ENCODE measurements at regions not wholly inside any gene's neighbourhood (a gene's known extent, or its start where the extent isn't known, plus 50 kb on each side); places are given as distances from the start of the nearest gene placed in this dataset.

- DNase-seq (ENCODE audit: extremely low read depth, low read depth): no peak
- TF ChIP-seq CTCF (IDR thresholded peaks at IDR 0.05; ENCODE audit: low read depth, low read length, missing control alignments): no peak
- H3K4me3 ChIP-seq (replicated peaks; ENCODE audit: low read depth, low read length): no peak overlapping the region
Measured at GRCh38 chr12:89960607-89961394, 252.2 kb upstream of the ATP2B1 start.

GRCh38 chr12:89960011-89960507, 251.4 kb upstream of the ATP2B1 start:
- H3K4me3 ChIP-seq (replicated peaks; ENCODE audit: low read depth, low read length): no peak overlapping the region
- TF ChIP-seq CTCF (IDR thresholded peaks at IDR 0.05; ENCODE audit: low read depth, low read length, missing control alignments): no peak
- DNase-seq (ENCODE audit: extremely low read depth, low read depth): no peak

GRCh38 chr12:89959179-89959578, 250.5 kb upstream of the ATP2B1 start:
- H3K4me3 ChIP-seq (replicated peaks; ENCODE audit: low read depth, low read length): no peak overlapping the region
- no peak for TF ChIP-seq CTCF (IDR thresholded peaks at IDR 0.05; ENCODE audit: low read depth, low read length, missing control alignments)
- no peak for DNase-seq (ENCODE audit: extremely low read depth, low read depth)

GRCh38 chr12:89954259-89954658, 245.6 kb upstream of the ATP2B1 start:
- H3K4me3 ChIP-seq (replicated peaks; ENCODE audit: low read depth, low read length): no peak overlapping the region
- DNase-seq (ENCODE audit: extremely low read depth, low read depth): no peak
- TF ChIP-seq CTCF (IDR thresholded peaks at IDR 0.05; ENCODE audit: low read depth, low read length, missing control alignments): no peak

GRCh38 chr12:89951694-89952060, 243.0 kb upstream of the ATP2B1 start:
- TF ChIP-seq CTCF (IDR thresholded peaks at IDR 0.05; ENCODE audit: low read depth, low read length, missing control alignments): no peak
- no peak overlapping the region for H3K4me3 ChIP-seq (replicated peaks; ENCODE audit: low read depth, low read length)
- no peak for DNase-seq (ENCODE audit: extremely low read depth, low read depth)

GRCh38 chr12:89951050-89951693, 242.5 kb upstream of the ATP2B1 start:
- no peak for TF ChIP-seq CTCF (IDR thresholded peaks at IDR 0.05; ENCODE audit: low read depth, low read length, missing control alignments)
- no peak for DNase-seq (ENCODE audit: extremely low read depth, low read depth)
- no peak overlapping the region for H3K4me3 ChIP-seq (replicated peaks; ENCODE audit: low read depth, low read length)
